Brain microvascular endothelial cell (primary cell): ENCODE measurements at regions not wholly inside any gene's neighbourhood (a gene's known extent, or its start where the extent isn't known, plus 50 kb on each side); places are given as distances from the start of the nearest gene placed in this dataset.
A peak's percentile ranks its signal among the peaks of the same experiment; 100 is the strongest.
"Not testable (repeated sequence)": the region's sequence is repeated elsewhere in the genome, so short reads cannot be mapped to it uniquely, and the experiment has no call there.

Source experiments
- DNase-seq: peaks from one replicate; pipeline ENCODE4 v3.0.0-alpha.2; 2020
- H3K27ac ChIP-seq: fragments of 250-450 bp; sonication (Bioruptor Pico); 2 replicates; pipeline ENCODE4 v1.5.1; 2020; ENCODE audit warnings: mild to moderate bottlenecking, moderate library complexity
- H3K27me3 ChIP-seq: fragments of 250-450 bp; sonication (Bioruptor Pico); replicated peaks from 2 replicates; pipeline ENCODE4 v1.5.1; 2020; ENCODE audit warnings: mild to moderate bottlenecking
- H3K36me3 ChIP-seq: fragments of 250-450 bp; sonication (Bioruptor Pico); replicated peaks from 2 replicates; pipeline ENCODE4 v1.5.1; 2020; ENCODE audit warnings: mild to moderate bottlenecking
- H3K4me3 ChIP-seq: 2 replicates; pipeline ENCODE4 v1.5.1; 2011; ENCODE audit warnings: low read depth, mild to moderate bottlenecking, control low read depth, low read length, moderate library complexity
- in situ Hi-C: cut with HindIII; loops from 2 replicates; pipeline ENCODE4 v1.10.0; 2017; ENCODE audit warnings: low sequenced_read_pairs, low pct_ligation_motif_present
- TF ChIP-seq, protein P1 (sequence below): IDR thresholded peaks from 2 replicates; pipeline ENCODE4 v1.5.1; 2011; ENCODE audit warnings: low read depth, mild to moderate bottlenecking, moderate library complexity, low read length, control low read depth, inconsistent platforms; ENCODE audit errors: missing control alignments

DNA sequence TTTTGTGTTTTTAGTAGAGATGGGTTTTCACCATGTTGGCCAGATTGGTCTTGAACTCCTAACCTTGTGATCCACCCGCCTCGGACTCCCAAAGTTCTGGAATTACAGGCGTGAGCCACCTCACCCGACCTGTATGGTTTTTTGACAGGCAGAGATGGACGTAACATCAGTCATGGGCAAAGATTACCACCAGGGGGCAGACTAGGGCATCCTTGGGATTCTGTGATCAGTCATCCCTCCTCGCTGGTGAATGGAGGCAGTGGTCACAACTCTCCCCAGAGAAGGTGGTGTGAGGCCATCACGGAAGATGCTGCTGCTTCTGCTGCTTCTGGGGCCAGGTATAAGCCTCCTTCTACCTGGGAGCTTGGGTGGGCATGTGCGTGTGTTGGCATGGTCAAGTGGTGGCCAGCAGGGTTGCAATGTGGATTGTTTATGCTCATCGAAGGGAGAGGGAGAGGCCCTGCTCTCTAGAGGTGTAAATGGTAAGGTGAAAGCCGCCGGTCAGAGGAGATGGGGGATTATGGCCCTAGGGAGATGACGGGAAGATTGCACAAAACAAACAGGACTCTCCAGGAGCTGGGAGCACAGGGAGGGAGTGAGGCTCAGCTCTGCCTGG, 122.7 kb upstream of the PRSS1 start:
- in situ Hi-C loops: no loop called here
- peak; percentile 45 for DNase-seq
- Histone ChIP-seq H3K27me3 (no peaks in the 10 kb centered on the region), H3K4me3 (no peak overlapping the region), H3K36me3 (no peaks in the 10 kb centered on the region), H3K27ac (no peak overlapping the region)
- TF ChIP-seq, protein P1, sequence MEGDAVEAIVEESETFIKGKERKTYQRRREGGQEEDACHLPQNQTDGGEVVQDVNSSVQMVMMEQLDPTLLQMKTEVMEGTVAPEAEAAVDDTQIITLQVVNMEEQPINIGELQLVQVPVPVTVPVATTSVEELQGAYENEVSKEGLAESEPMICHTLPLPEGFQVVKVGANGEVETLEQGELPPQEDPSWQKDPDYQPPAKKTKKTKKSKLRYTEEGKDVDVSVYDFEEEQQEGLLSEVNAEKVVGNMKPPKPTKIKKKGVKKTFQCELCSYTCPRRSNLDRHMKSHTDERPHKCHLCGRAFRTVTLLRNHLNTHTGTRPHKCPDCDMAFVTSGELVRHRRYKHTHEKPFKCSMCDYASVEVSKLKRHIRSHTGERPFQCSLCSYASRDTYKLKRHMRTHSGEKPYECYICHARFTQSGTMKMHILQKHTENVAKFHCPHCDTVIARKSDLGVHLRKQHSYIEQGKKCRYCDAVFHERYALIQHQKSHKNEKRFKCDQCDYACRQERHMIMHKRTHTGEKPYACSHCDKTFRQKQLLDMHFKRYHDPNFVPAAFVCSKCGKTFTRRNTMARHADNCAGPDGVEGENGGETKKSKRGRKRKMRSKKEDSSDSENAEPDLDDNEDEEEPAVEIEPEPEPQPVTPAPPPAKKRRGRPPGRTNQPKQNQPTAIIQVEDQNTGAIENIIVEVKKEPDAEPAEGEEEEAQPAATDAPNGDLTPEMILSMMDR: peak; percentile 73

DNA sequence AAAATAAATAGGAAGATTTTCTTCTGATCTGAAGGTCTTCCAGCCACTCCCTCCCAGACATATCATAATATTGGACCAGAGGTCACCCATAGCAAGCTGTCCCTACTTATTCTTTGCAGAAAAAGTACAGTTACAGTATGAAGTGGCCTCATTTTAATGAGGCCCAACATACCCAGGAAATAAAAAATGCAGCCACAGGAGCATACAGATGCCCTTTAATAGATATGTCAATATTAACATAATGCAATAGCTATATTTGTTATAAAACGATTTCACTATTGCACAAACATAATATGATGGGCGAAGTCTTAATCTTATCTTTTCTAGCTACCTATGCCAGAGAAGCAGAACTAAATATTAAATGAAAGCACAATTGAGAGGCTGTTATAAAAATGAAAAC, 124.1 kb upstream of the PRSS1 start:
- H3K4me3 ChIP-seq, H3K36me3 ChIP-seq, DNase-seq, H3K27me3 ChIP-seq, H3K27ac ChIP-seq, in situ Hi-C loops: not testable (repeated sequence)

DNA sequence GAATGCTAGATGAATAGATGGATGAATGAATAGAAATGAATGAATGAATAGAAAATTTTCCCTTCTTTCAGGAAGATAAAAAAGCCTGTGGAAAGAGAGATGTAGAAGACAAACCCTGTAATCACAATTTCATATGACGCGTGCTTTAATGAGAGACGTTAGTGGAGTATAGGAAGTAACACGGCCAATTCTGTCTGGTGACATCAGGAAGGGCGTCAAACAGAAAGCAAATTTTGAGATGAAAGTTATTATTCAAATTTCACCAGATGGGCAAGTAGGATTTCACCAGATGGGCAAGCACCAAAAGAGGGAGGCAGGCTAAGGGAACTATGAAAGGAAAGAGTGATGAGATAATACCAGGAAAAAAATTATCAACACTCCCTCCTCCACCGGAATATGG, 128.9 kb upstream of the PRSS1 start:
- H3K27ac ChIP-seq: no peak overlapping the region
- in situ Hi-C loops: no loop called here

DNA sequence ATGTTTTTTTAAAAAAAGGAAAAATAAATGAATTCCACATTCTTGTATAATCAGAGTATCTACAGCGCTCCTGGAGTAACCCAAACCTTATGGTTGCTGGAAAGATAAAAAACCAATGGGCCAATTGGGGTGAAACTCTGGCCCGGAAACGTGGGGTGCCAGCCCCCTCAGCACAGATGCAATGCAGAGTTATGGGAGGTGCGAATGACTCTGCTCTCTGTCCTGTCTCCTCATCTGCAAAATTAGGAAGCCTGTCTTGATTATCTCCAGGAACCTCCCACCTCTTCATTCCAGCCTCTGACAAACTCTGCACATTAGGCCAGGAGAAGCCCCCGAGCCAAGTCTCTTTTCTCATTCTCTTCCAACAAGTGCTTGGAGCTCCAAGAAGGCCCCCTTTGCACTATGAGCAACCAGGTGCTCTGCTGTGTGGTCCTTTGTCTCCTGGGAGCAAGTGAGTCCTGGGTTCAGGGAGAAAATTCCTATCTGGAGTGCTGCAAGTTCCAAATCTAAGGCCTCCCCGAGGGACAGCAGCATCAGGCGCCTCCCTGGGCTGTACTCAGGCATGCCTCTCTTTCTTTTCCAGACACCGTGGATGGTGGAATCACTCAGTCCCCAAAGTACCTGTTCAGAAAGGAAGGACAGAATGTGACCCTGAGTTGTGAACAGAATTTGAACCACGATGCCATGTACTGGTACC, 130.5 kb upstream of the PRSS1 start:
- no peak for DNase-seq
- H3K27me3 ChIP-seq: no peaks in the 10 kb centered on the region
- no peaks in the 10 kb centered on the region for H3K36me3 ChIP-seq
- H3K4me3 ChIP-seq: no peak overlapping the region
- H3K27ac ChIP-seq: no peak overlapping the region
- in situ Hi-C loops: no loop called here
- TF ChIP-seq, protein P1: no peak

More for the DNA sequence above, 128.9 kb upstream of the PRSS1 start:
- Histone ChIP-seq H3K4me3 (no peak overlapping the region), H3K36me3 (no peaks in the 10 kb centered on the region), H3K27me3 (no peaks in the 10 kb centered on the region)
- TF ChIP-seq, protein P1: no peak
- no peak for DNase-seq

DNA sequence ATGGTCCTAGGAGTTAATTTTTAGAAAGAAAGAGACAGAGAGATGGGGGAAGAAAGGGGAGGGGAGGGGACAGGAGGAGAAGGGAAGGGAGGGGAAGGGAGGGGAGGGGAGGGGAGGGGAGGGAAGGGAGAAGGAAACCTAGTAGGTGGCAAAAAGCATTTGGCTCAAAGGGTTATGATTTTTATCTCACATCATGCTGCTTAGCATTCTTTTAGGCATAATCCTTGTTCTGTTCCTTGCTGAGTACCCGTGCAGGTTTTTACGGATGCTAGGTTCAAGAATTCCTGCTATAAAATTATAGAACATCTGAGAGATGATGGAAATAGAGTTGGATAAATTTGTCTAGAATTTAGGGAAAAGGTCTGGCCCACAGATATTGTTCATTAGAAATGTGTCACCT, 132.4 kb upstream of the PRSS1 start:
- TF ChIP-seq, protein P1: no peak
- no peaks in the 10 kb centered on the region for H3K27me3 ChIP-seq
- no peak overlapping the region for H3K27ac ChIP-seq
- no peak overlapping the region for H3K4me3 ChIP-seq
- in situ Hi-C loops: no loop called here
- H3K36me3 ChIP-seq: no peaks in the 10 kb centered on the region
- DNase-seq: no peak

DNA sequence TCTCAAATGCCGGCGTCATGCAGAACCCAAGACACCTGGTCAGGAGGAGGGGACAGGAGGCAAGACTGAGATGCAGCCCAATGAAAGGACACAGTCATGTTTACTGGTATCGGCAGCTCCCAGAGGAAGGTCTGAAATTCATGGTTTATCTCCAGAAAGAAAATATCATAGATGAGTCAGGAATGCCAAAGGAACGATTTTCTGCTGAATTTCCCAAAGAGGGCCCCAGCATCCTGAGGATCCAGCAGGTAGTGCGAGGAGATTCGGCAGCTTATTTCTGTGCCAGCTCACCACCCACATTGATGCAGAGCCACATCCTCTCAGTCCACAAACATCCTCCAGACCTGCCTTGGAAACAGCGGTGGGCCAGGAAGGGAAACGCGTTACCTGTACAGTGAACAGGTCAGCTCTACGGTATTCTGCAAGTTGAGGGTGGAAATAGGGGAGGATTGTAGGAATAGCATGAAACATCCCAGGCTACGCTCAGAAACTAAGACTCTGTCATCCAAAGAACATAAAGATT, 133.1 kb upstream of the PRSS1 start:
- no peaks in the 10 kb centered on the region for H3K27me3 ChIP-seq
- no peaks in the 10 kb centered on the region for H3K36me3 ChIP-seq
- in situ Hi-C loops: no loop called here
- DNase-seq: no peak
- H3K27ac ChIP-seq: no peak overlapping the region
- no peak overlapping the region for H3K4me3 ChIP-seq
- TF ChIP-seq, protein P1: no peak
